ENCODE measurements at regions not wholly inside any gene's neighbourhood (a gene's known extent, or its start where the extent isn't known, plus 50 kb on each side); places are given as distances from the start of the nearest gene placed in this dataset.

GRCh38 chr15:62787401-62787800 is 255.1 kb upstream of the TPM1 start:
- DNase-seq = no peak

- no peak for DNase-seq
These were observed 254.3 kb upstream of the TPM1 start for GRCh38 chr15:62788224-62788623.

- DNase-seq = no peak
These were observed 252.0 kb upstream of the TPM1 start for GRCh38 chr15:62790546-62790945.

DNA sequence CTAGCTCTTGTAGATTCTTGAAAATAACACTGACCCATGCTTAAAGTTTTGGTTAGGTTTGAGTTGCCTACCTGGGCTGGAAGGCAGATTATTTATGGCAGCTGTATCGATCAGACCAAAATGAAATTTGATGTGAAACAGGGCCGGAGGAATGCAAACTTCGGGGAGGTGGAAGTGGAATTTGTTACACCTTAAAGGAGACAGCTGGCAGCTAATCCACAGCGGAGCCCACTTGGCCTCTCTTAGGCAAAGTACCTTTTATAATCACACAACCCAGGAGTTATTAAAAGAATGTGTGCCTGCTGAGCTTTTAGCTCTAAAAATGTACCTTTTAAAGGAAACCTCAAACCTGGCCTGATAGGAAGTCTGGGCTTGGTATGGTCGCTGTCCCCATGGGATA is 250.9 kb upstream of the TPM1 start:
- no peak for DNase-seq

- no peak for DNase-seq
These were observed 249.4 kb upstream of the TPM1 start for GRCh38 chr15:62792986-62793751.

DNA sequence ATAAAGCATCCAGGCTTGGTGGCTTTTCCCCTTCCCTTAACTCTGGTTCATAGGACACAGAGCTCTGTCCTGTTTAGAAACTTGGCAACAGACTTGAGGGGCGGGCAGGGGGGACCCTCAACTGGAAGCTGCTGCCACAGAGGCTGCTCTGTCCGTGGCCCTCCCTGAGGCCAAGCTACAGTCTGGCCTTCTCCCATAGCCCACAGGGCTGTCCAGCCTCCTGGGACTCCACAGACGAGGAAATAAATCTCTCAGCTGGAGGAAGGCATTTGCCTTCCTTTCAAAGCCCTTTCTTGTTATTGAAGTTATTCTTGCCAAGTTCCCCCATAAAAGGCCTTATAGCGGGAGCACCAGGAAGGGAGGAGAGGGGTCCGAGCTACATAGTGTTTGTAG is 248.8 kb upstream of the TPM1 start:
- no peak for DNase-seq

DNA sequence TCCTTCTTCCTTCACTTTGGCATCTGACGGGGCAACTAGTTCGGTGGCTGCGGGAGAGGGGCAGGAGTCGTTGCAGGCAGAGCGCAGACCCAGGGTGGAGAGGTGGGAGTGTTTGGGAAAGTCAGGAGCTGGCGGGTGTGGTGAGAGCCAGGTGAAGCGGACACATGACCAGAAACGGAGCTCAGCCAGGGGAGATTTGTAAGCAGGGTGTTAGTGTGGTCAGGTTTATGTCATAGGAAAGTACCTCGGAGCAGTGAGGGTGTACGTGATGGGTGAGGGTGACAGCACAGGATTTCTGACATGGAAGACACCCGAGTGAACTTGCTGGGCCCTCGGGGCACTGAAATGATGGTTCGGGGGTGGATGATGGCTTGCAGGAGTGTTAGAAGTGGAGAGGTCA is 247.4 kb upstream of the TPM1 start:
- no peak for DNase-seq

- no peak for DNase-seq
These were observed 246.5 kb upstream of the TPM1 start for GRCh38 chr15:62795700-62796695.

DNA sequence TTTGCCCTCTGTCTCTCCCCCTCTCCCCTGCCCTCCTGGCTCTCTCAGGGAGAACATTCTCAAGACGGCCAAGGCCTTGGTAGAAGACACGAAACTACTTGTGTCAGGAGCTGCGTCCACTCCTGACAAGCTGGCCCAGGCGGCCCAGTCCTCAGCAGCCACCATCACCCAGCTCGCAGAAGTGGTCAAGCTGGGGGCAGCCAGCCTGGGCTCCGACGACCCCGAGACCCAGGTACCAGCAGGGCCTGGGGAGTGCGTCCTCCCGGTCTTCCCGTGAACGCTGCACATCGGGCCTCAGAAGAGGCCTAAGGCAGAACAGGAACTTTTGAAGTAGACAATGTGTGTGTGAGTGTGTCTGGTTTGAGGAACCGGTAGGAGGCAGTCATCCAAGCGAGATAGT is 245.4 kb upstream of the TPM1 start:
- no peak for DNase-seq

- DNase-seq = no peak
These were observed 244.0 kb upstream of the TPM1 start for GRCh38 chr15:62798536-62798935.

GRCh38 chr15:62799037-62799436 is 243.5 kb upstream of the TPM1 start:
- no peak for DNase-seq

- no peak for DNase-seq
These were observed 242.6 kb upstream of the TPM1 start for GRCh38 chr15:62799919-62800318.

- no peak for DNase-seq
These were observed 239.9 kb upstream of the TPM1 start for GRCh38 chr15:62802612-62803011.

DNA sequence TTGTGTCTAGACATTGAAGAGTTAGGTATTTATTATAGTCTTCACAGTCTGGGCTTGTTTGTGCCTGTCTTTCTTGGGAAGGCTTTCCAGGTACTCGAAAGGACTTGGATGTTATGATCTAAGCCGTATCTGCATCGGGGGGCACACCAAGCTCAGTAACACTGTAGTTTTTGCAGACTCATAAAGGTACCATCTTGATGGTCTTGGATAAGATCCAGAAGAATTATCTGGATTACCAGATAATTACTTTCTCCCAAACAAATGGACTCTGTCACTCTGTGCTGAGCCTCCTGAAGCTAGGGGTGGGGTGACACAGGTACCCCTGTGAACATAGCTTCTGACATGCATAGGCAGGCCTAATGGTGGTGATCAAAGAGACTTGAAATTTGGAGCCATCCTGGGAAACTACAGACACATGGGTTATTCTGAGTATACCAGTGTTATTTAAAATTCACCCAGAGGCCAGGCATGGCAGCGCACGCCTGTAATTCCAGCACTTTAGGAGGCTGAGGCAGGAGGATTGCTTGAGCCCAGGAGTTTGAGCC is 238.6 kb upstream of the TPM1 start:
- DNase-seq = no peak

DNA sequence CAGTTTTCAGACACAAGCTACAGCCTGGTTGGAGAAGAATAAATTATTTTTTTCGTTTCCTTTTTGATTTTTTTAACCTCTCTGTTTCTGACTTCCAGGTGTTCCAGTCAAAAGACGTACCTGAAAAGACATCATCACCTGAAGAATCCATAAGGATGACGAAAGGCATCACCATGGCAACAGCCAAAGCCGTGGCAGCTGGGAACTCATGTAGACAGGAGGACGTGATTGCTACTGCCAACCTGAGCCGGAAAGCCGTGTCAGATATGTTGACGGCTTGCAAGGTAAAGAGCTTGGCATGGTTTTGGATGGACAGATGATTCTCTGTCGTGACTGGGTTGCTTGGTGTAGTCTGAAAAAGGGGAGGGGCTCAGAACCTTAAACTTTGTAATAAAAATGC is 237.0 kb upstream of the TPM1 start:
- no peak for DNase-seq

GRCh38 chr15:62807539-62808130 is 234.9 kb upstream of the TPM1 start:
- DNase-seq = no peak

GRCh38 chr15:62809115-62809967 is 233.2 kb upstream of the TPM1 start:
- DNase-seq = no peak

DNA sequence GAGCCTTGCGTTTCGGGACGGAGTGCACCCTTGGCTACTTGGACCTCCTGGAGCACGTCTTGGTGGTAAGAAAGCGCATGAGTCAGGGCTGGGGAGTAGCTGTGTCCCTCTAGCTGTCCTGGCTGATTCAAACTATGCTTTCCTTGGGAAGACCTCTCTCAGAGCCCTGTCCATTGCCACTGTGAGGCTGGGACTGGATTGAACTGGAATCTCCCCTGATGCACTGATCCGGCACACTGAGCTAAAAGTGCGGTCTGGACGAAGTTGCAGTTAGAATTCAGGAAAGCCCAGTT is 232.6 kb upstream of the TPM1 start:
- no peak for DNase-seq

DNA sequence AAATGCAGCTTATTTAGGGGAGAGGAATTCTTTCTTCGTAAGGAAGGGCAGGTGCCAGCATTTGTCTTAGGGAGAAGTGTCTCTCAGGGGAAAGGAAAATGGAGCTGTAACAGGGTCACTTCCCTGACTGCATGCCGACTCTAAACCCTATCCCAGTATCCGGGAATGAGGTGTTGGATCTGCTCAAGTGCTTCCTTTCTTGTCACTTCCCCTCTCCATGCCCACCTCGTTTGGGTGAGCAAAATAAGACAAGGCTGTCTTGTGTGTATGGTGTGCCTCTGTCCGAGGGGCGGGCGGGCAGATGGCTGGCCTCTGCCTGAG is 230.1 kb upstream of the TPM1 start:
- DNase-seq = no peak

DNA sequence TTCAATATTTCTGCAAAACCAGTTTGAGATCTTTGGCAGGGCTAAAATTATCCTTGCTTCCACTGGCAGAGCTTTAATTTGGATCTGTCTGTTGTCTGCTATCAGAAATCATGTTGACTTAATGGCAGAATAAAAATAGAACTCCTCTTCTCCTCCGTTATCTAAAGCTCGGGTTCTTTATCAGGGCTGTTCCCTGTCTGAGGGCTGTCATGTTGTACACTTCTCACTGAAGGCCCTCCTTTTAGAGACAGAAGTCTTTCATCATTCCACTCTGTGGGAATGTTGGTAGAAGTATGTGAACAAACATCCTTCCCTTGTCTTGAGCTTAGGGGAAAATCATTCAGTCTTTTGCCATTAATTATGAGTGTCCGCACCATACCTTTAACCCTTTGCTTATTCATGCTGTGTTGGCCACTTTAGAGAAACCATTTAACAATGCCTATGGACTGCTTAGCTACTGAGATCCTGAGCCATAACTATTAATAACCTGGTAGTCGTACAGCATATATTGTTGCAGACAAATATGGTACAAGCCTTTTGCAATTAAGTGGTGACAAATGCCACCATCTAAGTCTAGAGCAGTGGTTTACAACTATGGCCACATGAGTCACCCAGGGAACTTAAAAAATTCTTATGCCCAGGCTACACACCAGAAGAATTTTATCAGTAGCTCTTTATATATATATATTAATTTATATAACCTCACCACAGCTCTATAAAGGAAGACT is 226.0 kb upstream of the TPM1 start:
- no peak for DNase-seq

DNA sequence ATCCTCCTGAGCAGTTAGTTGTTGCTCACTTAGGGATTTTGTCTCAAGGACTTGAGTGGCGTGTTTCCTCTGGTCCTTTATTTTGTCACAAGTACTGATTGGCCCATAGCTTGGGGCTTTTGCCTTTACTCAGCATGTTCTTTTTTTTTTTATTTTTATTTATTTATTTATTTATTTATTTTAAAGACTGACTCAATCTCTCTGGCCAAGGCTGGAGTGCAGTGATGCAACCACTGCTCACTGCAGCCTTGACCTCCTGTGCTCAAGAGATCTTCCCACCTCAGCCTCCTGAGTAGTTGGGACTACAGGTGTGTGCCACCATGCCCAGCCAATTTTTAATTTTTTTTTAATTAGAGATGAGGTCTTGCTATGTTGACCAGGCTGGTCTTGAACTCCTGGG is 223.9 kb upstream of the TPM1 start:
- DNase-seq = no peak

Data from NCI-H526 (cell line).